Hepatic stellate cell (primary cell): ENCODE measurements at regions not wholly inside any gene's neighbourhood (a gene's known extent, or its start where the extent isn't known, plus 50 kb on each side); places are given as distances from the start of the nearest gene placed in this dataset.
A peak's percentile ranks its signal among the peaks of the same experiment; 100 is the strongest.
"Not testable (repeated sequence)": the region's sequence is repeated elsewhere in the genome, so short reads cannot be mapped to it uniquely, and the experiment has no call there.

Experiments used
- DNase-seq: peaks from one replicate; pipeline ENCODE4 v3.0.0; 2011; ENCODE audit warnings: low spot score

- no peak for DNase-seq
Measured at GRCh38 chr6:110558575-110558974, 82.2 kb upstream of the SLC22A16 start.

GRCh38 chr6:110557199-110557598 lies 80.8 kb upstream of the SLC22A16 start:
- no peak for DNase-seq

DNA sequence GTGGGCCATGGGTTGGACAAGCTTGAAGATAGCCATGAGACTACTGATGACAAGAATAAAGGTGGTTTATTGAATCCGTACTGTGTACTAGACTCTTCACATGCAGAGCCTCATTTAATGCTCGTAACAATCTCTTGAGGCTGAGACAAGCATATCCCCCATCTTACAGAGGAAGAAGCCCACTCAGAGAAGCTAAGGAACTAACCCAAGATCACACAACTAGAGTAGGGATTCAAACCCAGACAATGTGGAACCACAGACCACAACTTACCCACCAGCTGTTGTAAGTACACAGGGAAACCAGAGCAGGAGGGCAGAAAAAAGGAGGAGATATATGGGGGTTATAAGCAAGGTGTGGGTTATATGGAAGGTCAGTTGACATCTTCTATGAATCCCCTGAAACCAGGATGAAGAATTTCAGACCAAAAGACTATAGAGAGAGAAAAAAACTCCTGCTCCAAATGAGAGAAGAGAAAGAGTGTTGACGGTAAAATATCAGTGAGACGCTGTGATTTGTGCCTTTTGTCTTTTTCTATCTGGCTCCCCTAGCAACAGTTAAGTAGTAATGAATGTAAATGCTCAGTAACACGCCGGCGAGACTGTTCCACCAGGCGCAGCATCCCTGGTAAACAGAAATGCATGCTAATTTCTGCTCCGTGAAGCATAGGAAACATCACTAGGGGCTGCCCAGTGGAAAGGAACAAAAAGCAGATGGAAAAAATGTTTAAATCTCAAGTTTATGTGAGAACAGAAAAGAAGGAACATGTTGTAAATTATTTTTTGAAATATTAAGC lies 80.1 kb upstream of the SLC22A16 start:
- no peak for DNase-seq

- DNase-seq = no peak
Measured at GRCh38 chr6:110554966-110555460, 78.6 kb upstream of the SLC22A16 start.

DNA sequence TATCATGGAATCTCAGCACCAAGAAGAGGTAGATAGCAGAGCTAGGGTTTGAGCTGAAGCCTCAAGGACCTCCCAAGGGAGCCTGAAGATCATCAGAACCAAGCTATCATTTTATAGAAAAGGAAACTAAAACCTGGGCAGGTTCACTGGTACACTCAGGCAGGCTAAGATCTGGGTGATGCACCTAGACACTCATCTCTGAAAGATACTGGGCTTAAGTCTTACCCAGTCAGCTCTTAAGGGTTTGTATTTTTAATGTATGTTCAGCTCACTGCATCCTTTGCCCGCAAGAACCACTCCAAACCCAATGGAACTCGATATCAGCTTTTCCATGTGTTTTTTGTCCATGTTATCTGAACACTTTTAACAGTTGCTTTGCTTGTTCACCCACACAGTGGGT lies 78.0 kb upstream of the SLC22A16 start:
- DNase-seq = no peak

- DNase-seq = no peak
Measured at GRCh38 chr6:110552901-110553641, 76.7 kb upstream of the SLC22A16 start.

DNA sequence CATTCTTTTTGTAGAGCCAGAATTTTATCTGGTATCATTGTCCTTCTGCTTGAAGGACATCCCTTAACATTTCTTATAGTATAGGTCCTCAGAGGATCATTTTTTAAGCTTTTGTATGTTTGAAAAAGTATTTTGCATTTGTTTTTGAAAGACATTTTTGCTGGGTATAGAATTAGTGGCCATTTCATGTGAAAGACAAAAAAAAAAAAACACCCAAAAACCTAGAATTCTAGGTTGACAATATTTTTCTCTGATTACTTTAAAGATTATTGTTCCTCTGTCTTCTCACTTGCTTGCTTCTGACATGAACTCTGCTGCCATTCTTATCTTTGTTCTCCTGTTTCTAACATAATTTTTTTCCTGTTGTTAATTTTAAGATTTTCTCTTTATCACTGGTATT lies 75.7 kb upstream of the SLC22A16 start:
- no peak for DNase-seq

DNA sequence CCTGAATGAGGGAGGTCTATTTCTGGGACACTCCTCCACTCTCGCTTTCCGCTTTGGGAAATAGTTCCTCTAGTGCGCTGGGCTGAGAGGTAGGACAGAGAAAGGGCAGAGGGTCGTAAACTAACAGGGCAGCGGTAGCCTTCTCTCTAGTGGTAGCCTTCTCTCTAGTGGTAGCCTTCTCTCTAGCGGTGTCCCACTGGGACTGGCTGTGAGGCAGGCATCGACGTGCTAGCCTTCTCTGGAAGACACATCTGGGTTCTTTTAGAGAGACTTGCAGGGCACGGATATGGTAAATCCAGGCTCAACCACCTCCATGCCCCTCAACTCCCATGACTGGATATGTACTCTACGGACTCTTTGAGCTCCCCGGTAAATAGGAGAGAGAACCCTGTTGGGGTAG lies 74.7 kb upstream of the SLC22A16 start:
- DNase-seq = no peak

GRCh38 chr6:110550353-110550752 lies 73.9 kb upstream of the SLC22A16 start:
- DNase-seq = no peak

DNA sequence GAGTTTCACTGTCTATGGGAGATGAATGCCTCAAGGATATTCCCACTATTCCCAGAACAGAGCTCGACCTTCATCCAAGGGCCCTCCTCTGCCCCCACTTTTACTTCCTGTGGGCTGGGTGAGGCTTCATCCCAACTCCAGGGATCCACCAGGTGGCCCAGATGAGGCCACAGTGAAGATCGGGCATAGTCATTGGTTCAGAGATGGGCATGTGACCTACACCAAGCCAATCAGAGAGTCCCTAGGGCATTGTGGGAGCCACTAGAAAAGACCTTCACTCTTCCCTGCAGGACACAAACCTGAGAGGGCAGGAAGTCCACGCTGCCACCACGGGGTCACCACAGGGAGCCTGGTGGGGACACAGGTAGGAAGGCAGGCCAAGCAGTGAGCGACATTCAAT lies 72.9 kb upstream of the SLC22A16 start:
- DNase-seq = no peak

- DNase-seq = no peak
Measured at GRCh38 chr6:110548110-110548847, 71.9 kb upstream of the SLC22A16 start.

DNA sequence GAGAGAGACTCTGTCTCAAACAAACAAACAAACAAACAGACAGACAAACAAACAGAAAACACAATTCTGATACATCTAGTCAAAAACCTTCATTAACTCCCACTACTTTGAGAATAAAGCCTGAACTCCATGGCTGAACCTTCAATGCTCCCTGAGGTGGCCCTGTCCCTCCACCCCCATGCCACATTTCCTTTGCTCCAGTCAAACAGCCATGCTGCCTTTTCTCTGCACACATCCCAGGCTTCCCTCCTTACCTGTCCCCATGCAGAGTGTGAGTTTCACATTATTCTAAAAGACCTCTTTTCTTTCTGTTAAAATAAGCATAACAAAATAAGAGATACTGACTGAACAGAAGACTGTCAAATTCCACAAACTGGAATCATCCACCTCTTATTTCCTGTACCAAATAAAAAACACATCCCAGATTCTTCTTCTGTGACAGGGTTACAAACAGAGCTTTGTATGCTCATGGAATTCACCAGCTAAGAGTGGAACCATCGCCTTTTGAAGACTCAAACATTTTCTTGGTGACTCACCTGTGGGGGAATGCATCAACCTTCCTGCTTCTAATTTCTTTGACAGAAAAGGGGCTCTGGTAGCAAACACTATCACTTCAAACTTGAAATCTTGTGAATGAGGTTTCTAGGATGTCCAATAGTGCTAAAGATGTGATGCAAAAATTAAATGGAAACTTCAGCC lies 71.0 kb upstream of the SLC22A16 start:
- peak; percentile 46 for DNase-seq

- DNase-seq = no peak
Measured at GRCh38 chr6:110545081-110545872, 68.9 kb upstream of the SLC22A16 start.

DNA sequence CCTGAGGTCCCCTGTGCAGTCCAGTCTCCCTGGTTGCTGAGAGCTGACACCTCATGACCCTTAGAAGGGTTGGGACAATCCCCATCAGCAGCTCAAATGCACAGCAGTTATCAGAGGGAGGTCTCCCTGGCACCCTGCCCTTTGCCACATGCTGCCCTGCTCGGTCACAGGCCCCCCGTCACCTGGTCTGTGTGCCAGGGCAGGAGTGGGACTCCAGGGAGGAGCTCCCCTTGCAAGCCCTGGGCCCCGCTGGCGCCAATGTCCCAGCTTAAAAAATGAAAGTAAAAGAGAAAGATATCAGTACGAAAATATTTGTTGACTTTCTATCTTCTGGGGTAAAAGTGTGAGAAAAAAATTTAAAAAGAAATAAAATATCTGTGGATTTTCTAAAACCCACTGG lies 68.1 kb upstream of the SLC22A16 start:
- DNase-seq = no peak

GRCh38 chr6:110543106-110543505 lies 66.7 kb upstream of the SLC22A16 start:
- DNase-seq = no peak

- no peak for DNase-seq
Measured at GRCh38 chr6:110542311-110543024, 66.1 kb upstream of the SLC22A16 start.

GRCh38 chr6:110541701-110542309 lies 65.4 kb upstream of the SLC22A16 start:
- DNase-seq = no peak

- not testable (repeated sequence) for DNase-seq
Measured at GRCh38 chr6:110539277-110540019, 63.0 kb upstream of the SLC22A16 start.

DNA sequence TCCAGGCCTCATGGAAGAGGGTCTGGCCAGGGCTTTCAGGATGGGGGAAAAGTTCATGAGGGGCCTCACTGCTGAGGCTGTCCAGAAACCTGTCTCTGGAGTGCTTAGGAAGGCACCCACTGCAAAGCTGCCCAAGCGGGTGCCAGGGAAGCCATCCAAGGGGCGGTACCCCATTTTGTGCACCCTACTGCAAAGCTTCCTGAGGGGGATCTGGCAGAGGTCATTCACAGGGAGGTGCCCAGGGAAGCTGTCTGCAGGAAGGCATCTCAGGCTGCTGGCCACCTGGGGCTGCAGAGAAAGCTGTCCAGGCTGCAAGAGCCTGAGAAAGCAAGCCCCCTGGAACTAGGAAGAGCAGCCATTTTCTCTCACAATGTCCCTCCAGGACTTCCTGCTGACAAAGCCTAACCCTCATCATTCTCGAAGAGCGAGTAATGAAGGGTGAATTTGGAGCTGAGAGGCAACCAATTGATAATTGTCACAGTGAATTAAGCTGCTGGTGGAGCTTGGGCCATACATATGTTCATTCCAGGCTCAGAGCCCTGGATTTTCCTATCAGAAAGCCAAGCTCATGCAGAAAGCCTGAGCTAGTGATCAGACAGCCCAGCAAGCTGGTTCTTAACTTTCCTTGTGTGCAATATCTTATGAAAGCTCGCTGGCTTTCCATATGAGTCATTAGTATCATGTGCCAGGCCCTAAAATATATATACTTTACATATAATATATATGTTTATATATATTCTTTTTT lies 62.2 kb upstream of the SLC22A16 start:
- no peak for DNase-seq
